Endothelial cell of umbilical vein (primary cell): ENCODE measurements at regions not wholly inside any gene's neighbourhood (a gene's known extent, or its start where the extent isn't known, plus 50 kb on each side); places are given as distances from the start of the nearest gene placed in this dataset.

Experiments
- EZH2 ChIP-seq: IDR thresholded peaks from 2 replicates; pipeline ENCODE4 v1.6.1; 2012; ENCODE audit warnings: borderline replicate concordance, low read depth, mild to moderate bottlenecking, moderate library complexity, low read length, inconsistent platforms; ENCODE audit not compliant: severe bottlenecking
- GATA2 ChIP-seq: IDR thresholded peaks from 2 replicates; pipeline ENCODE4 v1.7.0; 2011; ENCODE audit warnings: low read depth, mild to moderate bottlenecking, moderate library complexity, mixed read lengths, low read length; ENCODE audit not compliant: insufficient read length, insufficient read depth
- JUN ChIP-seq: IDR thresholded peaks from 2 replicates; pipeline ENCODE4 v1.6.1; 2011; ENCODE audit warnings: borderline replicate concordance, low read depth; ENCODE audit not compliant: insufficient read length, insufficient read depth
- MAX ChIP-seq: IDR thresholded peaks from 2 replicates; pipeline ENCODE4 v1.6.1; 2011; ENCODE audit not compliant: insufficient read depth, insufficient read length
- POLR2A ChIP-seq: IDR thresholded peaks from 2 replicates; pipeline ENCODE4 v1.6.1; 2012; ENCODE audit warnings: low read depth, mild to moderate bottlenecking, control low read depth, low read length
- POLR2AphosphoS5 ChIP-seq: IDR thresholded peaks from 2 replicates; pipeline ENCODE4 v1.6.1; 2012; ENCODE audit warnings: low read depth, mild to moderate bottlenecking, control low read depth, low read length, moderate library complexity; ENCODE audit not compliant: insufficient read depth
- TF ChIP-seq, protein P1 (sequence below), 2 donors: IDR thresholded peaks; 1 replicate in 1 of 2; 2 replicates in 1 of 2; pipeline ENCODE4 v1.5.1; 2011; ENCODE audit warnings: low read length in 2 of 2, mild to moderate bottlenecking in 2 of 2, moderate library complexity in 2 of 2, control low read depth in 1 of 2, inconsistent platforms in 1 of 2, low read depth in 1 of 2; ENCODE audit not compliant: insufficient read depth in 1 of 2; ENCODE audit errors: extremely low read depth in 1 of 2

DNA sequence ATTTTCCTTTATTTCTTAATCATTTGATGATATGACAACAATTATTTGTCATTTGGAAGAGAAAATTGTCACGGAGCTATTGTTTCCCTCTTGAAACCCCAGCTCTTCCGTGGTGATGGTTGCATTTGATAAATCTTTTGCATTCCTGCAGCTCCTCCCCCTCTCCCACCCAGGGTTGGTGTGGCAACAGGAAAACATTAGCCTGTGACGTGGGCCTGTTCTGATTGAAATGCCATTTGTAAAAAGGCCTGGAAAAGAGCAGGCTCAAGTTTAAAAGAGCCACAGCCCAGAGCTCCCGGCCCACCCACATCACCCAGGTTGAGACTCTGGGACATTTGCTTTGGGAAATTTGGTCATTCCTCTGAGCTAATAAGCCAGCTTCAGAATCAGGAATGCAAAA, 282.5 kb downstream of the RPLP1 start:
- TF ChIP-seq, protein P1, sequence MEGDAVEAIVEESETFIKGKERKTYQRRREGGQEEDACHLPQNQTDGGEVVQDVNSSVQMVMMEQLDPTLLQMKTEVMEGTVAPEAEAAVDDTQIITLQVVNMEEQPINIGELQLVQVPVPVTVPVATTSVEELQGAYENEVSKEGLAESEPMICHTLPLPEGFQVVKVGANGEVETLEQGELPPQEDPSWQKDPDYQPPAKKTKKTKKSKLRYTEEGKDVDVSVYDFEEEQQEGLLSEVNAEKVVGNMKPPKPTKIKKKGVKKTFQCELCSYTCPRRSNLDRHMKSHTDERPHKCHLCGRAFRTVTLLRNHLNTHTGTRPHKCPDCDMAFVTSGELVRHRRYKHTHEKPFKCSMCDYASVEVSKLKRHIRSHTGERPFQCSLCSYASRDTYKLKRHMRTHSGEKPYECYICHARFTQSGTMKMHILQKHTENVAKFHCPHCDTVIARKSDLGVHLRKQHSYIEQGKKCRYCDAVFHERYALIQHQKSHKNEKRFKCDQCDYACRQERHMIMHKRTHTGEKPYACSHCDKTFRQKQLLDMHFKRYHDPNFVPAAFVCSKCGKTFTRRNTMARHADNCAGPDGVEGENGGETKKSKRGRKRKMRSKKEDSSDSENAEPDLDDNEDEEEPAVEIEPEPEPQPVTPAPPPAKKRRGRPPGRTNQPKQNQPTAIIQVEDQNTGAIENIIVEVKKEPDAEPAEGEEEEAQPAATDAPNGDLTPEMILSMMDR (IDR thresholded peaks at IDR 0.05; ENCODE audit: extremely low read depth in 1 of 2, insufficient read depth in 1 of 2, low read depth in 1 of 2, low read length in 2 of 2): no peak
- TF ChIP-seq MAX: no peak
- TF ChIP-seq POLR2AphosphoS5: no peak
- no peak for TF ChIP-seq EZH2
- no peak for TF ChIP-seq POLR2A
- TF ChIP-seq GATA2: no peak
- TF ChIP-seq JUN: no peak
